ENCODE measurements at regions not wholly inside any gene's neighbourhood (a gene's known extent, or its start where the extent isn't known, plus 50 kb on each side); places are given as distances from the start of the nearest gene placed in this dataset.

- no peaks in the 10 kb centered on the region for H3K36me3 ChIP-seq
- 86 to 100% methylated on average over 1 to 3 of the region's 3 CpGs for WGBS, 2 donors
- H3K27me3 ChIP-seq: no peaks in the 10 kb centered on the region
- H3K27ac ChIP-seq: no peak overlapping the region
- H3K4me1 ChIP-seq: no peaks in the 10 kb centered on the region
- DNase-seq: no peak
- intact Hi-C loops (cut with DNase I): no loop called here
- H3K4me3 ChIP-seq: no peak overlapping the region
- H3K9me3 ChIP-seq: no peaks in the 10 kb centered on the region
- TF ChIP-seq CTCF (IDR thresholded peaks at IDR 0.05): no peak
- no peak for TF ChIP-seq POLR2A (IDR thresholded peaks at IDR 0.05)
Measured at GRCh38 chr12:23337213-23337612, 612.3 kb downstream of the SOX5 start.

GRCh38 chr12:23340351-23340750 is 609.1 kb downstream of the SOX5 start:
- 46 to 71% methylated on average over 1 of the region's 1 CpG for WGBS, 2 donors
- H3K9me3 ChIP-seq: no peaks in the 10 kb centered on the region
- TF ChIP-seq CTCF (IDR thresholded peaks at IDR 0.05) (no peak), POLR2A (IDR thresholded peaks at IDR 0.05) (no peak)
- H3K36me3 ChIP-seq: no peaks in the 10 kb centered on the region
- no peak overlapping the region for H3K27ac ChIP-seq
- no peaks in the 10 kb centered on the region for H3K27me3 ChIP-seq
- H3K4me3 ChIP-seq: no peak overlapping the region
- H3K4me1 ChIP-seq: no peaks in the 10 kb centered on the region
- intact Hi-C loops (cut with DNase I): no loop called here
- no peak for DNase-seq

- Histone ChIP-seq H3K4me1 (no peaks in the 10 kb centered on the region), H3K27ac (no peak overlapping the region), H3K9me3 (no peaks in the 10 kb centered on the region), H3K4me3 (no peak overlapping the region), H3K36me3 (no peaks in the 10 kb centered on the region), H3K27me3 (no peaks in the 10 kb centered on the region)
- no peak for DNase-seq
- TF ChIP-seq POLR2A (IDR thresholded peaks at IDR 0.05): no peak
- no peak for TF ChIP-seq CTCF (IDR thresholded peaks at IDR 0.05)
- 50 to 75% methylated on average over 1 of the region's 1 CpG for WGBS, 2 donors
- intact Hi-C loops (cut with DNase I): no loop called here
Measured at GRCh38 chr12:23342407-23342806, 607.1 kb downstream of the SOX5 start.

- 39 to 46% methylated on average over 3 of the region's 3 CpGs for WGBS, 2 donors
- intact Hi-C loops (cut with DNase I): no loop called here
Measured at GRCh38 chr12:23349564-23349963, 599.9 kb downstream of the SOX5 start.

GRCh38 chr12:23350808-23351207 is 598.7 kb downstream of the SOX5 start:
- WGBS, 2 donors: 70 to 74% methylated on average over 2 of the region's 2 CpGs
- Histone ChIP-seq H3K36me3 (no peaks in the 10 kb centered on the region), H3K9me3 (no peaks in the 10 kb centered on the region), H3K27ac (no peak overlapping the region), H3K4me3 (no peak overlapping the region), H3K4me1 (no peaks in the 10 kb centered on the region), H3K27me3 (no peaks in the 10 kb centered on the region)
- intact Hi-C loops (cut with DNase I): no loop called here
- no peak for TF ChIP-seq CTCF (IDR thresholded peaks at IDR 0.05)
- no peak for TF ChIP-seq POLR2A (IDR thresholded peaks at IDR 0.05)
- no peak for DNase-seq

More at GRCh38 chr12:23349564-23349963, 599.9 kb downstream of the SOX5 start:
- H3K4me1 ChIP-seq: no peaks in the 10 kb centered on the region
- TF ChIP-seq POLR2A (IDR thresholded peaks at IDR 0.05) (no peak), CTCF (IDR thresholded peaks at IDR 0.05) (no peak)
- no peak overlapping the region for H3K27ac ChIP-seq
- H3K4me3 ChIP-seq: no peak overlapping the region
- no peak for DNase-seq
- H3K36me3 ChIP-seq: no peaks in the 10 kb centered on the region
- H3K27me3 ChIP-seq: no peaks in the 10 kb centered on the region
- no peaks in the 10 kb centered on the region for H3K9me3 ChIP-seq
